Endothelial cell of umbilical vein (primary cell): ENCODE measurements at regions not wholly inside any gene's neighbourhood (a gene's known extent, or its start where the extent isn't known, plus 50 kb on each side); places are given as distances from the start of the nearest gene placed in this dataset.

Source experiments
- BruUV-seq: library from RNA; stranded (reverse); fragments of 400-500 nt; replicated peaks from 2 replicates; lab custom pipeline; 2021; lab: Mats Ljungman, UMichigan
- CTCF ChIA-PET: fragments of 300-600, 350-600 bp; sonication (Branson Sonifier 250); formaldehyde crosslinking; loops from one replicate; lab custom pipeline; 2021; ENCODE audit warnings: antibody characterized with exemption, inconsistent platforms; lab: Charles Lee
- POLR2A ChIA-PET: fragments of 300-600, 350-600 bp; sonication (Branson Sonifier 250); formaldehyde crosslinking; loops from one replicate; lab custom pipeline; 2021; ENCODE audit warnings: antibody characterized with exemption, inconsistent platforms; lab: Charles Lee
- DNase-seq: peaks from one replicate; pipeline ENCODE4 v3.0.0-alpha.2; 2011; ENCODE audit warnings: low read depth, low spot score
- FAIRE-seq: peaks from 2 replicates; lab custom pipeline; 2011; peaks lifted over from hg19 to GRCh38; lab: Jason Lieb, UNC
- H2AFZ ChIP-seq: 2 replicates; pipeline ENCODE4 v1.6.0; 2012; ENCODE audit warnings: low read depth, low read length, control low read depth, inconsistent platforms
- H3K27ac ChIP-seq: 2 replicates; pipeline ENCODE4 v1.5.1; 2011; ENCODE audit warnings: low read depth, mild to moderate bottlenecking, control low read depth, low read length, moderate library complexity; ENCODE audit not compliant: insufficient read depth
- H3K27me3 ChIP-seq, 2 experiments: 2 replicates each; pipeline versions ENCODE4 v1.6.0 to v1.6.1; 2011; ENCODE audit warnings: low read length in 2 of 2, mixed read lengths in 1 of 2; ENCODE audit not compliant: control insufficient read depth in 2 of 2, insufficient read depth in 2 of 2
- H3K36me3 ChIP-seq, 2 experiments: 2 replicates in 1 of 2; 3 replicates in 1 of 2; pipeline ENCODE4 v1.5.1; 2011; ENCODE audit warnings: low read length in 2 of 2, mild to moderate bottlenecking in 1 of 2, moderate library complexity in 1 of 2; ENCODE audit not compliant: control insufficient read depth in 2 of 2, insufficient read depth in 2 of 2; ENCODE audit errors: extremely low read depth in 1 of 2
- H3K4me1 ChIP-seq: 3 replicates; pipeline ENCODE4 v1.5.1; 2011; ENCODE audit warnings: mild to moderate bottlenecking, low read length; ENCODE audit not compliant: control insufficient read depth, insufficient read depth; ENCODE audit errors: extremely low read depth
- H3K4me2 ChIP-seq: 2 replicates; pipeline ENCODE4 v1.6.1; 2011; ENCODE audit warnings: low read length, control low read depth, mixed read lengths; ENCODE audit not compliant: insufficient read depth
- H3K4me3 ChIP-seq, 3 experiments: fragments of 200-600 bp in 1 of 3; sonication (generic), shearing (Covaris generic) in 1 of 3; replicated peaks in 1 of 3; 2 replicates each; pipeline ENCODE4 v1.5.1; 2011 to 2016; ENCODE audit warnings: control low read depth in 3 of 3, low read length in 3 of 3, mild to moderate bottlenecking in 2 of 3, inconsistent platforms in 1 of 3, low read depth in 1 of 3, moderate library complexity in 1 of 3; ENCODE audit not compliant: insufficient read depth in 1 of 3
- H3K79me2 ChIP-seq: 2 replicates; pipeline ENCODE4 v1.6.0; 2012; ENCODE audit warnings: low read length, inconsistent platforms; ENCODE audit not compliant: control insufficient read depth, insufficient read depth
- H3K9ac ChIP-seq: replicated peaks from 2 replicates; pipeline ENCODE3; 2011; ENCODE audit warnings: low read length, control low read depth; ENCODE audit not compliant: insufficient read depth; ENCODE audit errors: extremely low read depth
- H3K9me1 ChIP-seq: replicated peaks from 3 replicates; pipeline ENCODE4 v1.6.0; 2011; ENCODE audit warnings: mild to moderate bottlenecking, low read length; ENCODE audit not compliant: control insufficient read depth, insufficient read depth; ENCODE audit errors: extremely low read depth
- H3K9me3 ChIP-seq: replicated peaks from 2 replicates; pipeline ENCODE4 v1.5.1; 2012; ENCODE audit warnings: low read length, inconsistent platforms; ENCODE audit not compliant: control insufficient read depth, insufficient read depth
- H4K20me1 ChIP-seq: replicated peaks from 2 replicates; pipeline ENCODE3; 2011; ENCODE audit warnings: mild to moderate bottlenecking, low read length; ENCODE audit not compliant: control insufficient read depth, insufficient read depth; ENCODE audit errors: extremely low read depth
- EZH2 ChIP-seq: IDR thresholded peaks from 2 replicates; pipeline ENCODE4 v1.6.1; 2012; ENCODE audit warnings: borderline replicate concordance, low read depth, mild to moderate bottlenecking, moderate library complexity, low read length, inconsistent platforms; ENCODE audit not compliant: severe bottlenecking
- FOS ChIP-seq: IDR thresholded peaks from 2 replicates; pipeline ENCODE4 v1.6.1; 2011; ENCODE audit warnings: mild to moderate bottlenecking, low read length, moderate library complexity, borderline replicate concordance; ENCODE audit not compliant: insufficient read depth
- GATA2 ChIP-seq: IDR thresholded peaks from 2 replicates; pipeline ENCODE4 v1.7.0; 2011; ENCODE audit warnings: low read depth, mild to moderate bottlenecking, moderate library complexity, mixed read lengths, low read length; ENCODE audit not compliant: insufficient read length, insufficient read depth
- JUN ChIP-seq: IDR thresholded peaks from 2 replicates; pipeline ENCODE4 v1.6.1; 2011; ENCODE audit warnings: borderline replicate concordance, low read depth; ENCODE audit not compliant: insufficient read length, insufficient read depth
- MYC ChIP-seq: IDR thresholded peaks from one replicate; pipeline ENCODE4 v1.6.1; 2011; ENCODE audit warnings: mild to moderate bottlenecking, low read depth, low read length
- POLR2A ChIP-seq: IDR thresholded peaks from 2 replicates; pipeline ENCODE4 v1.6.1; 2012; ENCODE audit warnings: low read depth, mild to moderate bottlenecking, control low read depth, low read length
- POLR2AphosphoS5 ChIP-seq: IDR thresholded peaks from 2 replicates; pipeline ENCODE4 v1.6.1; 2012; ENCODE audit warnings: low read depth, mild to moderate bottlenecking, control low read depth, low read length, moderate library complexity; ENCODE audit not compliant: insufficient read depth
- dilution Hi-C: fragments of 300-500 bp; cut with MboI; formaldehyde crosslinking; loops from one replicate; pipeline ENCODE4 v1.15.0; 2019; ENCODE audit warnings: low sequenced_read_pairs; ENCODE audit not compliant: extremely low pct_ligation_motif_present
- intact Hi-C: fragments of 100-400 bp; cut with micrococcal nuclease; formaldehyde crosslinking; loops from one replicate; pipeline ENCODE4 v1.10.0; 2022
- TF ChIP-seq, protein P1 (sequence below): IDR thresholded peaks from 2 replicates; pipeline ENCODE4 v1.6.1; 2011; ENCODE audit not compliant: insufficient read depth, insufficient read length
- TF ChIP-seq, protein P2 (sequence below), 2 donors: IDR thresholded peaks; 1 replicate in 1 of 2; 2 replicates in 1 of 2; pipeline ENCODE4 v1.5.1; 2011; ENCODE audit warnings: low read length in 2 of 2, mild to moderate bottlenecking in 2 of 2, moderate library complexity in 2 of 2, control low read depth in 1 of 2, inconsistent platforms in 1 of 2, low read depth in 1 of 2; ENCODE audit not compliant: insufficient read depth in 1 of 2; ENCODE audit errors: extremely low read depth in 1 of 2

DNA sequence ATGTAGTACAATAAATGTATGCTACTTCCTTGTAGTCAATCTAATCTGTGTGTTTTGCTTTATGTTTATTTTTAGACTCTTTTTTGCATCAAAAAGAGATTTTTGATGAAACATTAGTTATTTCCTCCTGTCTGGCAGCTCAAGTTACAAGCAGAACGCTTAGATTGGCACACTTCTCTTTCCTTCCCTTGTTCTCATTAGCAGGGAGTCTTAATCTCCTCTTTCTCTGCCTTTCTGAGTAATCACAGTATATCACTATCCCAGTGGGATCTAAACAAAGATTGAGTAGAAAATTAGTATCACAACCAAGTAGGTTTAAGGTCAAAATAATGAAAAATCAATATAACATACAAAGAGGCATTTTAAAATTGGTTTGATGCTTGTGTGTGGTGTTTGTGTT lies 1192.6 kb downstream of the C4orf33 start:
- no peaks in the 10 kb centered on the region for H3K9me1 ChIP-seq
- H2AFZ ChIP-seq: no peak overlapping the region
- intact Hi-C loops (no loop called here), dilution Hi-C loops (no loop called here)
- no peaks in the 10 kb centered on the region for H3K36me3 ChIP-seq
- POLR2A ChIA-PET: no interaction called here
- H3K9ac ChIP-seq: no peak overlapping the region
- no peak for TF ChIP-seq FOS
- no peak for TF ChIP-seq POLR2A
- TF ChIP-seq, protein P1, sequence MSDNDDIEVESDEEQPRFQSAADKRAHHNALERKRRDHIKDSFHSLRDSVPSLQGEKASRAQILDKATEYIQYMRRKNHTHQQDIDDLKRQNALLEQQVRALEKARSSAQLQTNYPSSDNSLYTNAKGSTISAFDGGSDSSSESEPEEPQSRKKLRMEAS: no peak
- TF ChIP-seq JUN: no peak
- TF ChIP-seq MYC: no peak
- TF ChIP-seq, protein P2, sequence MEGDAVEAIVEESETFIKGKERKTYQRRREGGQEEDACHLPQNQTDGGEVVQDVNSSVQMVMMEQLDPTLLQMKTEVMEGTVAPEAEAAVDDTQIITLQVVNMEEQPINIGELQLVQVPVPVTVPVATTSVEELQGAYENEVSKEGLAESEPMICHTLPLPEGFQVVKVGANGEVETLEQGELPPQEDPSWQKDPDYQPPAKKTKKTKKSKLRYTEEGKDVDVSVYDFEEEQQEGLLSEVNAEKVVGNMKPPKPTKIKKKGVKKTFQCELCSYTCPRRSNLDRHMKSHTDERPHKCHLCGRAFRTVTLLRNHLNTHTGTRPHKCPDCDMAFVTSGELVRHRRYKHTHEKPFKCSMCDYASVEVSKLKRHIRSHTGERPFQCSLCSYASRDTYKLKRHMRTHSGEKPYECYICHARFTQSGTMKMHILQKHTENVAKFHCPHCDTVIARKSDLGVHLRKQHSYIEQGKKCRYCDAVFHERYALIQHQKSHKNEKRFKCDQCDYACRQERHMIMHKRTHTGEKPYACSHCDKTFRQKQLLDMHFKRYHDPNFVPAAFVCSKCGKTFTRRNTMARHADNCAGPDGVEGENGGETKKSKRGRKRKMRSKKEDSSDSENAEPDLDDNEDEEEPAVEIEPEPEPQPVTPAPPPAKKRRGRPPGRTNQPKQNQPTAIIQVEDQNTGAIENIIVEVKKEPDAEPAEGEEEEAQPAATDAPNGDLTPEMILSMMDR (IDR thresholded peaks at IDR 0.05; ENCODE audit: extremely low read depth in 1 of 2, insufficient read depth in 1 of 2, low read depth in 1 of 2, low read length in 2 of 2): no peak
- TF ChIP-seq EZH2: no peak
- no peak for TF ChIP-seq GATA2
- no peak for TF ChIP-seq POLR2AphosphoS5
- H3K27me3 ChIP-seq: no peaks in the 10 kb centered on the region
- FAIRE-seq (no peak), DNase-seq (peak; percentile 75)
- H4K20me1 ChIP-seq: no peaks in the 10 kb centered on the region
- H3K4me2 ChIP-seq: peak overlapping the region; percentile 29
- H3K9me3 ChIP-seq: no peaks in the 10 kb centered on the region
- no peak overlapping the region for H3K27ac ChIP-seq
- no peaks in the 10 kb centered on the region for H3K79me2 ChIP-seq
- no peak overlapping the region for H3K4me3 ChIP-seq
- CTCF ChIA-PET: interaction anchor here (1.0 kb wide), 1 partner anchor 9 kb away, joined by 3 read pairs; no protein-coding TSS in a partner anchor
- BruUV-seq: no TSS peak
- H3K4me1 ChIP-seq: no peaks in the 10 kb centered on the region
